ENCODE measurements at regions not wholly inside any gene's neighbourhood (a gene's known extent, or its start where the extent isn't known, plus 50 kb on each side); places are given as distances from the start of the nearest gene placed in this dataset.
"Not testable (repeated sequence)": the region's sequence is repeated elsewhere in the genome, so short reads cannot be mapped to it uniquely, and the experiment has no call there.

DNA sequence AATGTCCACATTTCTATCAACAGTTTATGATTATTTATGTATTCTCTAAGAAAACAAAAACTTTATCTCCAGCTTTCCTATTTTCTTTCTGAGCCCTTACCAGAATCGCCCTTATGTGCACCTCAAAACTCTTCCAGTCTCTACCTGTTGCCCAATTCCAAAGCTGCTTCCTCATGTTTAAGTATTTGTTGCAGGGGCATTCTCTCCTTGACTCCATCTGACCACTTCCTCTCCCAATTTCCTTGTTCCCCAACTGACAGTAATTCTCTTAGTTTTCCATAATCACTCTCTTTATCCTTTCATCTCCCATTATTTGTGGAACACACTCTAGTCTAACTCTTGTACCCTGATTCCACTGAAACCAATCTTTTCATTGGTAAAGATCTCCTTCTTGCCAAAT, 105.4 kb upstream of the RBBP8 start:
- no peak for DNase-seq

DNA sequence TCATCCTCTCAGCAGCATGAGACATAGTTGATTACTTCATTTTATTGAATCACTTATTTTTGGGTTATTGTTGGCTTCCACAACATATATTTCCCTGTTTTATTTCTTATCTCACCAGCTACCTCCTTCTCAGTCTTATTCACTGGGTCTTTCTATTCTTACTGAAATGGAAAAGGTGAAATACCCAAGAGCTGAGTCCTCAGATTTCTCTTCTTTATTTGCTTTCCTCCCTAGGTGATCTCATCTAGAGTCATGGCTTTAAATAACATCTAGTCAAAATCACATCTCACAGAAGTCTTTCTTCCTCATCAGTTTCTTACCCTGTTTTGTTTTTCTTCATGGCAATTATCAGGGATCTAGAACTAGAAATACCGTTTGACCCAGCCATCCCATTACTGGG, 105.0 kb upstream of the RBBP8 start:
- no peak for DNase-seq

DNA sequence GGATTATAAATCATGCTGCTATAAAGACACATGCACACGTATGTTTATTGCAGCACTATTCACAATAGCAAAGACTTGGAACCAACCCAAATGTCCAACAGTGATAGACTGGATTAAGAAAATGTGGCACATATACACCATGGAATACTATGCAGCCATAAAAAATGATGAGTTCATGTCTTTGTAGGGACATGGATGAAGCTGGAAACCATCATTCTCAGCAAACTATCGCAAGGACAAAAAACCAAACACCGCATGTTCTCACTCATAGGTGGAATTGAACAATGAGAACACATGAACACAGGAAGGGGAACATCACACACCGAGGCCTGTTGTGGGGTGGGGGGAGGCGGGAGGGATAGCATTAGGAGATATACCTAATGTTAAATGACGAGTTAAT, 104.5 kb upstream of the RBBP8 start:
- DNase-seq = not testable (repeated sequence)

DNA sequence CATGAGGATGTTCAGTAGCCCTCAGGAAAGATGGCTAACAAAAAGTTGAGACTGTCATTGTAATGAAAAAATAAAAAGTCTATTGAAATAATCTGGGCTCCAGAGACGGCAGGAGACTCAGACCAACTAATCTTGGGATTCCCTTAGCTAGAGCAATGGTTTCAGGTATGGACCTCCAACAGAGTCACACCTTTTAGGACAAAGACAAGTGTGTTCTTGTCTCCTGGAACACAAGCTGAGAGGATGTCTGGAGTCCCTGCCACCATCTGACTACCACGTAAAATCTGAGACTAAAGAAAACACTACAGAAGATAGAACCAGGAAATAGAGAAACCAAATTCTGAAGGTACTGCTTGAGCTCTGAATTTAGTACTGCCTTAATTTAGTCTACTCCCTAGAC, 103.3 kb upstream of the RBBP8 start:
- no peak for DNase-seq

DNA sequence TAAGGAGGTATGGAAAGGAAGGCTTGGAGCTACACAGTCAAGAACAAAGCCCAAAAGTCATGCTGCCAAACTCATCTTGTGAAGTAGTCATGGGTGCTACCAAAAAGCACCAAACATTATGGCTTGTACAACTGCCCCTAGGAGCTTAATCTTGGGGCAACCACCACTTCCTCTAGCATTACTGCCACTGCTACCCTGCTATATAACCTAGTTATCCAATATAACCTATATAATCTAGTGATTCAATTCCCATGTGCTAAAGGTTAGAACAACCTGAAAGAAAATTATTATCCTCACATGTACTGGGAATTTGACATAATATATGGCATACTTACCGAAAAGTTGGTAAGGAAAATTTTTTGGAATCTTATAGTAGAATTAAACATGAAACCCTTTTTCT, 102.6 kb upstream of the RBBP8 start:
- no peak for DNase-seq

DNA sequence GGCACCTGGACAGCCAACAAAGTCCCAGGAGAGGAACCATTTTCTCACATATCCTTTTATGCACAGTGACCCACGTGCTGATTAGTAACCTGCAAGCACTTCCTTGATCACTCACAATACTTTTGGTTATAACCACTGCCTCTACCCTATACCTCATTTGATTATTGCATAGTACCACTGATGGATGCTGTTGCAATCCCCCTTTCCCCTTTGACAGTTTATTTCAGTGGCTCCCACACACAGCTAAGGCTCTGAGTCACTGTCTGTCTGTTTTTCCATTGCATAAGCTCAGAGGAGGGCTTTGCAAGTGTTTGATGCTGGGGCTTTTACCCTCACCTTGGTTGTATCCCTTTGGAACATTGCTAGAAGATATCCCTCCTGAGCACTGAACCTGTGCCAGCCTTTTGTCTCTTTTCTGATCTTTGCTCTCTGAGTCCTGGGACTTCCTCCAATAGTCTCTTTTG, 101.7 kb upstream of the RBBP8 start:
- DNase-seq = no peak

DNA sequence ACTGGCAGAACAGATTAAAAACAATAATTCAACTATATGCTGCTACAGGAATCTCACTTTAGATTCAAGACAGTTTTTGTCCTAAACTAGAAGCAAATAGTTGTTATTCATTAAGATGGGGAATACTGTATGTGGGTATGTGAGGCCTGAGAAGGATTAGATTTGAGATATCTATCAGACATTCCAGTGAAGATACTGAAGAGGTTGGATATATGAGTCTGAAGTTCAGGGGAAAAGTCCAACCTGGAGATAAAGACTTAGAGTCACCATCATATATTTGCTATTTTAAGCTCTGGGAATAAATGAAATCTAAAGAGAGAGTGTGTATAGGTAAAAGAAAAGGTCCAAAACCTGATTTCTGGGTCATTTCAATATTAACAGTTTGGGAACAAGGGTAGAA, 96.2 kb upstream of the RBBP8 start:
- no peak for DNase-seq

DNA sequence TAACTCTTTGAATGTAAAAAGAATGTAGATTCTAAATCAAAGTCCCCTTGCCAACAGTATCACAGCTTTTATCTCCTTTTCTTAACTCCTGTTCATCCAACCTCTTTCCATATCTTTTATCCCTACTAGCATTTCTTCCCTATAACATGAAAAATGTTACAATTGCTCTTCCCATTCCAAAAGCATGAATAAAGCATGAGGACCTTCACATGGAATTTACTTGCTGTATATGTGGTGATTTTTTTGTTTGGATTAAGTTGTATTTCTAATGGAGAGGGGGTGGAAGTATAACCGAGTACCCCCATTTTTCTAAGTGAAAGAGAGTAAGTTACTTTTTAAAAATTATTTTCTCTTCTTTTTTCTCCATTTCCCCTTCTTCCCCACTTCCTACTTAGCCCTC, 94.9 kb upstream of the RBBP8 start:
- no peak for DNase-seq

DNA sequence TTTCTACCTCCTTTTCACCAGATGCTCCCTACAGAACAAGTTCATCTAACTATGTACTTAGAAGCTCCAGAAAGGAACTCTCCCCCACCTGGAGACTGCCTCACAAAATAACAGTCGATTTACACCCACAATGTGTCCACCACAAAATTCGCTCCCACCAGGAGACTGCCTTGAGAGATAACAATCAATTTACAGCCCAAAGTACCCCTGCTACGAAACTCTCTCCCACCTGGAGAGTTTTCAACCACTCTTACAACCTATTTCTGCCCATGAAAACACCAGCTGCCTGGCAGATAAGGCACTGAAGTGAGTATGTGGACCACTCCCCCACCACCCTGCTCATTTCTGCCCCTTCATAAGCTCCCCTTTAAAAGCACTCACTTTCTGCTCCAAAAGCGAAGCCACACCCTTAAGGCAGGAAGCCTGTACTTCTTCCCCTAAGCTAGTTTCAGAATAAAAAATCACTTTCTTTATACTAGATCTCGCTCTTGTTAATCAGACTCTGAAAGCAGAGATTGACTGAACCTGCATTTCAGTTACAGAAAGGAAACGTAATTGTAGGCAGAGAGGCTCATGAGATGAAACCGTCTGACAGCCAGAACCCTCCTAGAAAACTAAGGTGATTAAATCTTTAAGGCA, 94.4 kb upstream of the RBBP8 start:
- DNase-seq = no peak

DNA sequence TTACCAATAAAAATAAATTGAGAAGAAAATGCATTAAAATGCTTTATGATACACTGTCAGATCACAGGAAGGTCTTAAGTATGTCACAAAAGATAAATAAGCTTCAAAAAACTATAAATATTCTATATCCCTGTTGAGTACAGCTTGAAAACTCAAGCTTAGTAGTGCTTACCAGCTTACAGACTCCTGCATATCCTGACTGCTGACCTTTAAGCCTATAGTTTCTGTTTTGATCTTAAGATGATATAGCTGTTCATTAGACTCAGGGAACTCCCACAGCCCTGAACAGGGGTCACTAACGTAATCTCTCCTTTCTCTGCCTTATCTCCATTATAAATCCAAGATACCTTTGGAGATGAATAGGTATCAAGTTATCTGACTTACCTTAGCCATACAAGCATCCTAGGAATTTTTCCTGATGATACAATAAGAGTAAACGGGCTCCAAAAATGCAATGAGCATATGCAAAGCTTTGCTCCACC, 93.7 kb upstream of the RBBP8 start:
- DNase-seq = no peak

DNA sequence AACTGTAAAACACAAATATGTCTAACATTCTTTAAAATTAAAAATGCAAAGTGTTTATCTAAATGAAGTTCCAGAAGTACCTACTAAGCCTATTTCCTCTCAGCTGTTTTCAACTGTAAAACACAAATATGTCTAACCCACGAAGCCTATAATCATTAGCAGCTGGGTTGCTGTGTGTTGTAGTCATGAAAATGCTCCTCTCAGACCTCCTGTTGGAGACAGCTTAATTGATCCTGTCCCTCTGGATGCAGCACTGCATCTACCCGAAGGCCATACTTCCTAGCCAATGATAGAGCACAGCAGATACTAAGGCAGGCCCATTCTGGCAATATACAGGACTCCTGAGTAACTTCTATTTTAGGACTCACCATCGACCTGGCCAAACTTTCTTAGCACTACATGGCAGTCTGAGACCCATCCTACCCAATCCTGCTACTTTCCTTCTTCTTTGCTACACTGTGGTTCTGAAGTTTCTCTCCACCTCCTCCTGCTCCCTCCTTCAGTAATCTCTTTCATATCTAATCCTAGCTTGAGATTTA, 92.5 kb upstream of the RBBP8 start:
- DNase-seq = no peak

DNA sequence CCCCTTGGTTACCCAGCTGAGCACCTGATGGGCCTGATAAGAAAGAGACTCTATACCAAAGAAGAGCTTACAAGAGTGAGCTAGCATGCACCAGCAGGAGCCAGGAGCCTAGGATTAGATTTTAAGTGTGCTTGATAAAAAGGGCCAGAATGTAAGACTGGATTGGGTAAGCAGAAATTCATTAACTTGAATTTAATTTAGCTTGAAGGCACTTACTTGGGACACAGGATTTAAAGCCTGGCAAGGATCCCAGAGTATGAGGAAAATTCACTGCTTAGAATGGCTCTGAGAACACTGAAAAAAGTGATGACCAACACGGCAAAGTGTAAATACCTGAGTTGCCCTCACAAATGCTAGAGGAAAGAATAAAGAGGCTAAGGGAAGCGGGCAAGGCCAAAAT, 91.3 kb upstream of the RBBP8 start:
- DNase-seq = no peak

DNA sequence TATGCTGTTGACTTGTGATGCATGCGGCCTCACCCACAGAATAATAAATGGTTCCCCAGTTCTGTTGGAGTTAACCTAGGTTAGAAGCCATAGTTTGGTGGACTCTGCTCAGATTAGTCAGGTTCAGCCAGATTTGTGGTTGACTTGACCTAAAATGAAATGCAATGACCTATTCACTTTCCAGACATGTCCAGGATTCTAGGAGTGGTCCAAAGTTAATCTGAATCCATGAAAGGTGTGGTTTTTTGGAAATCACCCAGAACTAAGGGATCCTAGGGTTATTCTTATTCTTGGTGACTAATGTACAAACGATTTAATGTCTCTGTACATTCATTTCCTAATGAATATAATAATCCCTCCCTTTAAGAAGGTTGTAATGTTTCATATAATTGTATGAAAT, 88.9 kb upstream of the RBBP8 start:
- no peak for DNase-seq

DNA sequence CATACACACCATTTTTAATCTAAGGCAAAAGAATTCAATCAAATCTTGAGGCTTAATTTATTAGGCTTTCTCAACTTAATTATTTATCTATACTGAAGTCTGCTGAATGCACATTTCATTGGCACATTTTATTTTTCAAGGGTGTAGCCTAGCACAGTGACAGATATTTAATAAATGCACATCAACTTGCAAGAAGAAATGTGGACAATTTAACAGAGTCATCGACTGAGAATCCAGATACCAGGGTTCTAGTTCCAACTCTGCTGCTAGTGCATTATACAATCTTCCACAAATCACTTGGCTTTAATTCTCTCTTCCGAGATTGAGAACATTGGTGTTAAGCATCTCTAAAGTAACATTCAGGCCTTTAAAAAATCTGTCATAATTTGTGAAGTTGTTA, 88.5 kb upstream of the RBBP8 start:
- DNase-seq = no peak

DNA sequence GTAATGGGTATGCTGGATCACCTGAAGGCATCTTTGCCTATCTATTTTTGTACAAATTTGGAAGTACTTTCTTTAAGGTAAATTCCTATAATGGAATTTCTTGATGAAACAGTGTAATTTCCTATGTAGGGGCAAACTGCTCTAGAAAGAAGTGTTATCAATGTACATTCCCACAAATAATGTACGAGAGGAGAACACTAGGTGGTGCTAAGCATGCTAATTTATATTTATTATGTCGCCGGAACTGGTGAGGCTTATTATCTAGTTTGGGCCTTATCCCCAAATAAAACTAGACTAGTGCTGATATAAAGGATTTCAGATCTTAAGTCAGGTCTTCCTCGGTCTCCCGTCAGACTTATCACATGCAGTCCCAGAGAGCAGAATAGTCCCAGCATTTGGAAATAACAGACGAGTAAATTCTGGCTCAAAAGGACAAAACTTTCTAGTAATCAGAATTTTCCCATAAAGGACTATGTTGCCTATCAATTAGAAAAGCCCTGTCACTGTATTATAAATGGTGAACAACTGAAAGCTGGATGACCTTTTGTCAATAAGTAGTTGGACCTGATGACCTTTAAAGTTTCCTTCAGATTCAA, 86.9 kb upstream of the RBBP8 start:
- DNase-seq = no peak

DNA sequence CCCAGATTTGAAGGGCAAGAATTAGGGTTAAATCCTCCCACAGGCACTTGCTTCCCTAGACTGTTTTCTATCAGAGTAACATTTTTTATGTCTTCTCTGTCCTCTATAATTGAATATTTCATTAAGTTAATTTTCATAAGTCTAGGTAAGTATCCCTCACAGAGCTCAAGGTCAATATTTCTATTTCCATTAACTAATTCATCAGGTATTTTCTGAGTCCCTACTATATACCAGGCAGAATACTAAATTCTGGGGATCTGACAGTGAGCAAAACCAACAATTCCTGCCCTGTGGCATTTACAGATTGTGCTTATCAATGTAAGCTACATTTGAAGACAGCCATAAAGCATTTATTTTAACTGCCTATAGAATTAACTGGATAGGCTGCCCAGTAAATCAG, 86.4 kb upstream of the RBBP8 start:
- no peak for DNase-seq

DNA sequence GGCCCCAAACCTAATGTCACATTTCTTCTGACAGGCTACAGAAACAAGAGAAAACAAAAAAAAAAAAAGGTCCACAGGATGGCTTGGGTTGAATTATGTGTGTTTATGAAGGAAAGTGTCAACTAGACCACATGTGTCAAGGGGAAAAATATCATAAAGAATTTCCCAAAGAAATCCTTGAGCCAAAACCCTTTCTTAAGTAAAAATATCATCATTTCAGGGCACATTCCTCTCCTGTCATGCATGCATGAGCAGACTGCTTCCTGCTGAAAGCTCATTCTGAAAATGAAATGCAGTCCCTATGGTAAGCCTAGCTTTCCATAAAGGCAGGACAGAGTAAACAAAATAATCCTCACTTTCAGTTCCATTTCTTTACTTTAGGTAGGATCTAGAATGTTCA, 85.7 kb upstream of the RBBP8 start:
- DNase-seq = no peak

DNA sequence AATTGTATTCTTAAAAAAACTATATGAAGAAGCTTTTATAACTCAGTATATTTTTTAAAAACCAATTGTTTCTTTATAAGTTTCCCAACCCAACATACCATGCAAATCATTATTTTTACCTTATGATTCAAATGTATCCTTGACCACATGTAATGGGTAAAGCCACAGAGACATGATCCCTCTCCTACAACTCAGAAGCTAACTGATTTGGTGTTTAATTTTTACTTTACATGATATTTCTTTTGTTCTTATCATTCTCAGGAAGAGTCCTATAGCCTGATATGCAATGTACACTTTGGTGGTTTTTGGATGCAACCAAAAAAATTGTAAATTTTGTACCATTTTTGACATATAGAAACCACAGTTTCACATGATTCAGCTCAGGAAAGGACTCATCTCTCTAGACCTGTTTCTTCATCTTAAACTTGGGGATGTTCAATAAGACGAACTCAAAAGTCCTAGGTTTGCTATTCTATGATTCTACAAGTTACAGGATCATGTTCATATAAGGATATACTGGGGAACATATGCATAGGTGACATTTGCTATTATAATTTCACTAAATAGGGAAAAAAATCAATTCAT, 85.2 kb upstream of the RBBP8 start:
- no peak for DNase-seq

DNA sequence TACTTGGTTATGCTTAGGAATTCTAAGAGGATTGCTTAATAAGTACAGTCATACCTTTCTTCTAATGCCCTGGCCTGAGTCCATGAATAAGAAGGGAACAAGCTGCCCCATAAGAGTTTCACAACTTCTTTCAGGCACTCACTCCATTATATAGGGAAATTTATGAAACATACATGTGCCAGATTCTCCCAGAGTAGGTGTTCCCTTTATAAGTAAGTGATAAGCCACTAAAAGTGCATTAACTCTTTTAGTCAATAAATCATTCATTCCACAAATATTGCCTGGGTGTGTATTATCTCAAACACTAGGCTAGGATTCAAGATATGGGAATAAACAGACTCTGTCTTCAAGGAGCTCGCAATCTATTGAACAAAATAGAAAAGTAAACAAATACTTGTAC, 84.5 kb upstream of the RBBP8 start:
- DNase-seq = no peak

DNA sequence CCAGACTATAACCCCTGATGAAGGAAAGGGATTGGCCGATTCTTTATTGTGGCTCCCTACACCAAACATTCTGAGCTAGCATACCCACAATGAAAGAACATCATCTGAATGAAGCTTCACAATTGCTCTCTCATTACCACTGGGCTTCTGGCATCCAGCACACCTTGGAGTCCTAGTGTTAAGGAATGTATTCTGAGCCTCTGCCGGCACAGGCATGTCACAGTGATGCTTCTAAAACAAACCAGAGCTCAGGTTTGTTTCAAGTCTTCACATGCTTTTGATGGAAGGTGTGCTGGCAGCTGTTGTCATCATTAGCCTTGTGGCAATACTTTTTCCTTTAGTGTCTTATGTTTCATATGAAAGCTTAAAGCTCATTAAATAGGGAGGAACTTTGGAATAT, 76.3 kb upstream of the RBBP8 start:
- no peak for DNase-seq

DNA sequence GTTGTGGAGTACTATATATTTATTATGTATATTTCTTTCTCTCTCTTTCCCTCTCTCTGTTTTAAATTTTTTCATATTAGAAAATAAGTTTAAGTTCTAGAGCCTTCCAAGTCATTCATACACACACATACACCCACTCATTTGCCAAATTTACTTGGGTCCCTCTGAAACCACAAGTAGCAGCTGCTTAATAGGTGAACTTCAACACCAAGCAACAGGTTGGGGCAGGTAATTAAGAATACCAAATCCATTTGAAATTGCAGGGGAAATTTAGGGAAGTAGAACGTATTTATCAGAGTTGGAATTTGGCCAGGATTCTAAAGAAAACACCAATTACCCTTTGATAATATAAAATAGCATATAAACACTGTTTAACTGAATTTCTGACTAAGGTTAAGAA, 75.0 kb upstream of the RBBP8 start:
- no peak for DNase-seq

DNA sequence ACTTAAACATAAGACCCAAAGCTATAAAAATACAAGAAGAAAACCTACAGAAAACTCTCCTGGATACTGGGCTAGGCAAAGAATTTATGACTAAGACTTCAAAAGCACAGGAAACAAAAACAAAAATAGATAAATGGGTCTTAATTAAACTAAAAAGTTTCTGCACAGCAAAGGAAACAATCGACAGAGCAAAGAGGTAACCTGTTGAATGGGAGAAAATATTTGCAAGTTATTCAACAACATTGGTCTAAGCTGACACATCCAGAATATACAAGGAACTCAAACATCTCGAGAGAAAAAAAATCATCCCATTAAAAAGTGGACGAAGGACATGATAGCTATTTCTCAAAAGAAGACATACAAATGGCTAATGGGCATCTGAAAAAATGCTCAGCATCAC, 72.3 kb upstream of the RBBP8 start:
- no peak for DNase-seq

DNA sequence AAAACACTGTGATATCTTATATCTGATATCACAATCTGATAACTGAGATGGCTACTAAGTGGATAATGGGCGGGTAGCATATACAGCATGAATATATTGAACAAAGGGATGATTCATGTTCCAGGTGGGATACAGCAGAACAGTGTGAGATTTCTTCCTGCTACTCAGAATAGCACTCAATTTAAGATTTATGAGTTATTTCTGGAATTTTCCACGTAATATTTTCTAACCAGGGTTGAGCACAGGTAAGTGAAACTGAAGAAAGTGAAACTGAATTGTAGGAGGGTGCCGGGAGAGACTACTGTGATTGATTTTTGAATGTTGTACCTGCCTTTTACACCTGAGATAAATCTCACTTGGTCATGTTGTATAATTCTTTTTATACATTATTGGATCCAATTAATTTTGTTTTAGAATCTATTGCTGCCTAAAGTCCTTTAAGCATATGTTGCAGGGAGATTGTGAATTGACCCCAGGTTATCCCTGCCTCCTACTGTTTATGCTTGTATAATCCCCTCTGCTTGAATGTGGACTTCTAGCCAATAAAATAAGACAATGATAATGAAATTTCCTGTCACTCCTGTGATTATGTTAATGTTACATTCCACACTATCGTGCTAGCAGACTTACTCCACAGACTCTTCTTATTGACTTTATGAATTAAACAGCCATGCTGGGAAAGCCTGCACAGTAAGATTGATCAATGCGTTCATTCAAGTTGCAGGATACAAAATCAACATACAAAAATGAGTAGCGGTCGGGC, 67.6 kb upstream of the RBBP8 start:
- DNase-seq = no peak
